Stimulated activated CD4-positive, alpha-beta T cell treated with anti-CD3 and anti-CD28 coated beads, Interleukin-1b, Interleukin-23, amount 100 ng/mL, for 48 hours (primary cell): ENCODE measurements at regions not wholly inside any gene's neighbourhood (a gene's known extent, or its start where the extent isn't known, plus 50 kb on each side); places are given as distances from the start of the nearest gene placed in this dataset.
"Not testable (repeated sequence)": the region's sequence is repeated elsewhere in the genome, so short reads cannot be mapped to it uniquely, and the experiment has no call there.

Source experiments
- DNase-seq: peaks from one replicate; pipeline ENCODE4 v3.0.0-alpha.2; 2020

DNA sequence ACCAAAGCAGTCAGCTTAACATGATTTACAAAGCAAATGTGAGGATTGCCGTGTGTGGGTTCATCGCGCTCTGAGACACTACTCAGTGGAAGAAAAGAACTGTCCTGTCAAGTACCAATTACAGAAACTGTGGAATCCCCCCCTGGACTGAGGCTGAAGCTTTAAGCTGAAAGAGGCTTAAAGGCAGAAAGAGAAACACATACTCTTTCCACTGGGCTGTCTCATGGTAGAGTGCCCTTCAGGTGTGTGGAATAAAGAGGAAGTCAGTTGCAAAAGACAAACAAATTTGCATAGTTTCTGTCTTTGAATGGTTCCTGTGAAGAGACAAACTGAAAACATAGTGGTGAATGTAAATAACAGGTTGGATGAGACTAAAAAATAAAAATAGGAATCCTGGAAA lies 560.4 kb upstream of the SYNCRIP start:
- DNase-seq = no peak

DNA sequence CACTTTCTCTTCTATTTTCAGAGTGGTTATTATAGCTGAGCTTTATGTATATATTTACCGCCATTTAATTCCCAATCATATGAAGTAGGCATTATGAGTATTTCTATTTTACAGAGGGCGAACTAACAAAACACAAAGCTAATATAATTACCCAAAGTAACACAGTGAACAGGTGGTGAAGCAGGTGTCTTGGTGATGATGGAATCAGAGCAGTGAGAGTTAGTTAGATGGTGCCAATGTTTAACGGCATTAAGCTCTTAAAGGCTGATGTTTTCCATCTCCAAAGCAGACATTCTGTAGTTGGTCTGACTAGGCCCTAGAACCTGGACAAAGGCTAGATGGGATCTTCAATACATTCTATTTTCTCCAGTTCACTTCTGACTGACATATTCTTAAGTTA lies 551.1 kb upstream of the SYNCRIP start:
- DNase-seq = no peak

DNA sequence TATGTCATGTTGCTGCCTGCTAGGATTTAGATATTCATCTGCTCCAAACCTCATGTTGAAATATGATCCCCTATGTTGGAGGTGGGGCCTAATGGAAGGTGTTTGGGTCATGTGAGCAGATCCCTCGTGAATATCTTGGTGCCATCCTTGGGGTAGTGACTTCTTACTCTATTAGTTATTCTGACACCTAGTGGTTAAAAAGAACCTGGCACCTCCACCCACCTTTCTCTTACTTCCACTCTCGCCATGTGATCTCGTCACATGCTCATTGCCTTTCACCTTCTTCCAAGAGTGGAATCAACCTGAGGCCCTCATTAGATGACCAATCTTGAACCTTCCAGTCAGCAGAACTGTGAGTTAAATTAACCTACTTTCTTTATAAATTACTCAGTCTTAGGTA lies 549.4 kb upstream of the SYNCRIP start:
- DNase-seq = no peak

DNA sequence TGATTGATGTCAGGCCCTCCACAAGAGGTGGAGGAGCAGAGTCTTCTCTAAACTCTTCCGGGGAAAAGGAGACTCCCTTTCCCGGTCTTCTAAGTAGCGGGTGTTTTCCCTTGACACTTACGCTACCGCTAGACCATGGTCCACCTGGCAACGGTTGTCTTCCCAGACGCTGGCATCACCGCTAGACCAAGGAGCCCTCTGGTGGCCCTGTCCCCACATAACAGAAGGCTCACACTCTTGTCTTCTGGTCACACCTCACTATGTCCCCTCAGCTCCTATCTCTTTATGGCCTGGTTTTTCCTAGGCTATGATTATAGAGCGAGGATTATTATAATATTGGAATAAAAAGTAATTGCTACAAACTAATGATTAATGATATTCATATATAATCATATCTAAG lies 532.5 kb upstream of the SYNCRIP start:
- not testable (repeated sequence) for DNase-seq

DNA sequence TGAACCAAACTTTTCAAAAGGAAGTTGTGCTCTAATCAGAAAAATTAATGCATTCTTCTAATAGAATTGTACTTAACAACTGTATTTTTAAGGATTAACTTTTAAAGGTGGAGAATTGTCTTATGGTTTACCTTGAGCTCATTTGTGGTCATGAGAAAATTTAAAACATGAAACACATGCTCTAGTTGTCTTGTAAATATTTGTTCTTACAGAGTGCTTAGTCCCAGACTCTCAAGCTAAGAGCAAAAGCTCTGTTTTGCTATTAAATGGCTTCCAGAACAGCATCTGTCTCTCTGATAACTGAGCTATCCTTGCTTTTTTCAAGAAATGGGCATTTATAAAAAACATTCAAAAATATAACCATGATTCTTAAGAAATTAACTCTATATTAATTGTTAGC lies 512.2 kb upstream of the SYNCRIP start:
- no peak for DNase-seq

DNA sequence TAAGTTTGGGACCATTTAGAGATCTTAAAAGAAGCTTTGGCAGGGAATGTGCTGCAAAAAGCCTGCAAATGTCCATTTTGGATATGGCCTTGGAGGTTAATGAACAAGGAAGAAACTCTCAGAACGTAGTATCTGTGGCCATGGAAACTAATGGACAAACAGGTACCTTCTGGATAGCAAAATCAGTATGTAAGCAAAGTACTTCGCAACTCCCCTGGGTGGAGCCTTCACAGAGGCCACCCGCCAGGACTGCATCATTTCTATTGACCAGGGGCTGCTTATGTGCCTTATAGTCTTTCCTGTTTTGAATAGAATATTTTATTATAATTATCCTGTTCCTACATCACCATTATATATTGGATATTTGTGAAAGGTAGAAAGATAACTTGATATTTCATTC lies 510.8 kb upstream of the SYNCRIP start:
- no peak for DNase-seq

DNA sequence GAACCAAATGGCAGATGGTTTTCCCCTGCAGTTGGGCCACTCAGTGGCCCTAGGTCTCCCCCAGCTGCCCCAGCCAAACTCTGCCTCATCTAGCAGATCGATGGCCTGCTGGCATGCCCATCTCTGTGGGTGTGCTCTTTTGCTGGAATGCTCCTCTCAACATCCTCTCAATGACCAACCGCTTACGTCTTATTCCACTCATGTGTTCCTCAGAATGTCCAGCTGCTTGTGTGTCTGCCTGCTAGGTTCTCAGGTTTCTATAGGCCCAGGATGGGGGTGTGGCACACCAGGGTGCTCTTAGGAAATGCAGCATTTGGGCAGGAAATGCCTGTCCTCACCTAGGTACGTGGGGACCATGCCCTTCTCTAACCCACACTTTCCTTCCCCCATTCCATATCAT lies 509.9 kb upstream of the SYNCRIP start:
- no peak for DNase-seq

DNA sequence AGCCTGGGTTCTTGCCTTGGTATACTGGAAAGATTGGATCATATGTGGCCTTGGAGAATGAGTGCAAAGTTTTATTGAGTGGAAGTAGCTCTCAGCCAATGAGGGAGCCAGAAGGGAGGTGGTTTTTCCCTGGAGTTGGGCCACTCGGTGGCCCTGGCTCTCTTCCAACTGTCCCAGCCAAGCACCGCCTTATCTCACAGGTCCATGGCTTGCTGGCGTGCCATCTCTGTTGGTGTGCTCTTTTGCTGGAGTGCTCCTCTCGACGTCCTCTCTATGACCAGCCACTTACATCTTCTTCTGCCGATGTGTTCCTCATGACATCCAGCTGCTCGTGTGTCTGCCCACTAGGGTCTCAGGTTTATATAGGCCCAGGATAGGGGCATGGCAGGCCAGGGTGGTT lies 505.9 kb upstream of the SYNCRIP start:
- no peak for DNase-seq

DNA sequence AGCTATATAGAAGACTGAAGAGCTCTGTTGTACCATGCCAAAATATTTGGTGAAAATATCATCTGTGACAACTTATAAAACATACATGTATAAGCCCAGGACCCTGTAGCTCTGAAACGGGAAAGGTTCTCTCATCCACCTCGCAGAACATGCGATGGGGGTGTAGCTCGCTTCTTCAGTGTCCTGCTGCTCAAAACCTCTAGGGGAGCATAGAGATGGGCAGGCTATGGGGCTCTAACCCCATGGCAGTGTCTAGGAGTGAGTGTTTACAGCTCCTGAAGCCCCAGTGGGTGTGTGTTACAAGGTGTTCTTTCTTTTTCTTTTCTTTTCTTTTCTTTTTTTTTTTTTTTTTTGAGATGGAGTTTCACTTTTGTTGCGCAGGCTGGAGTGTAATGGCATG lies 505.2 kb upstream of the SYNCRIP start:
- no peak for DNase-seq

DNA sequence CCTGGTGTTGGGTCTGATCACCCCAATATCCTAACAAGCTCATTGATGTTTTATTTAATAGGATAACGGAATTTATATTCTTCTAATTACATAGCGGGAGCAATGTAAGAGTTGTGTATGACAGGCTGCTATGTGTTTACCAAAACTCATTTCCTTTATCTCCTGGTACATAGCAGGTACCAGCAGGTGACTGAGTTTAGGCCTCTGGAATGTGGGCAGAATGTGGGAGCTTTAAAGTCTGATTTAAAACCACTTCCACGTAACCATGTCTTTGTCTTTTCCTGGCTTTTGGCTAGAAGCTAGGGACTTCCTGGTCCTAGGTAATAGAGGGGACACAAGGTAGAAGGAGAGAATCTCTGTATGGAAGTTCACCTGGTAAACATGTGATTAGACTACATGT lies 504.6 kb upstream of the SYNCRIP start:
- DNase-seq = no peak

DNA sequence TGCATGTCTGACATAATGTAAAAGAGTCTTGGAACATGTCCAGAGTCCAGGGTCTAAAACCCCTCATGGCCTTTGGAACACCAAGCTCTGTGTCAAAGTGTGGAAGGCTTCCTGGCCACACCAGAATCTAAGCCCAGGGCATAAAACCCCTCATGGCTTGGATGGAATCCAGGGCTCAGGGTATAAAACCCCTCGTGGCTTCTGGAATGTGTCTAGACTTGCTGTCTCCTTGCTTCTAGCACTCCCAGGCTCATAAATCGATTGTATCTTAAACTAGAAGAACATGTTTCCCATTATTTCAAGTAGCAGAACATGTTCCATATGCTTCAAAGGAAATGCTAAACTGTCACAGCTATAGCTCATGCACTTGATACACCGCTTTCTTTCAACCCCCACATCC lies 504.1 kb upstream of the SYNCRIP start:
- not testable (repeated sequence) for DNase-seq

DNA sequence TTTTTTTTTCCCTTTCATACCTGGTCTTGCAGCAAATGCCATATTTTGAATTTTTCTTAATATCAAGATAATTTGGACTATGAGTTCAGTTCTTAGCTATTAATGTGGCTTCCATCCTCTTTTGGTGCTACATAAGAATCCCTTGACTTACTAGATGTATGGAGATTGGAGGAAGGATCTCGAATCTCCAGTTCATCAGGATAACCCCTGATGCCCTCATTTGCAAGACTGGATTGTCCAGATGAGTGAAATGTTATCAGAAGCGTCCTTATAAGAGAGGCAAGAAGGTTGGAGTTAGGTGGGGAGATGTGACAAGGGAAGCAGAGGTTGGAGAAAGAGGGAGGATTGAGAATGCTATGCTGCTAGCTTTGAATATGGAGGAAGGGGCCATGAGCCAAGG lies 499.6 kb upstream of the SYNCRIP start:
- DNase-seq = no peak

DNA sequence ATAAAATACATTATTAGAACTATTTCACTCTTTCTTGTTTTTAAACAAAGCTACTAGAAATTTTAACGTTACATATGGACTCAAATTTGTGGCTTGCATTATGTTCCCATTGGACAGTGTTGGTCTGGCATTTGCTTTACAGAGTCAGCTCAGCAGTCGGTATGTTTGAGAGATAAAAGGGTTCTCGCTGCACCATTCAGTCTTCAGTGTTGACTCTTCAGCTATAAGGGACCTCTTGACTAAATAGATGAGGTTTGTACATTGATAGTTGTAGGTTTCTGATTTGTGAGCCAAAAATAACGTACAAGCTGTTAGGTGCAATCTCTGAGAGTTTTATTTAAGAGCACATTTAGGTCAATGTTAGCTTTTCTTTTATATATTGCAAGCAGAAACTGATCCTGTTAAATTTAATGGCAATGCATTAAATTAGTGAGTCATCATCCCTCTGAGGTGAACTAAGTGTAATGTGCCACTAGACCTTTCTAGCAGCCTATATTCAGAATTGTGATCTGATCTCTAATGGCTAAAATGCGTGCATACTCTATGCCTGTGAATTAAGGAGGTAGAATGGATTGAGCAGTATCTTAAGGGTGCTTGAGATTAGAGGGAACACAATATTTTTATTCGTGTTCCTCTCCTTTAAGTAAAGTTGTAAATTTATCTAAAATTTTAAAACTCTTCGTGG lies 485.6 kb upstream of the SYNCRIP start:
- DNase-seq = no peak

DNA sequence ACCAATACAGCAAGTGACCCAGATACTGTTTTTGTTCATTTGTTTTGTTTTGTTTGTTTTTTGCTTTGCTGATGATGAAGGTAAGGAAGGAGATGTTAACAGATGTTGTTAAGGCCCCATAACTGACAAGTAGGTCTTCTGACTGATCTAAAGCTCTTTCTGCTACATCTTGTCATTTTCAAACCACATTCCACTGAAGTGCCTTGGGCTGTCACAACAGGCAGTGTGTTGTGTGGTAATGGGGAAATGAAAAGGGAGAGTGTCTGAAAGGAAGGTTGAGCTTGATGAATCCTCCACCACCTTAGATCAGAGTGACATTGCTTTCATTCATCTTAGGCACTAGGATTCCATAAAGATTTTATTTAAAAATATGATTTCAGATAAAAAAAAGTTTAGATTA lies 479.4 kb upstream of the SYNCRIP start:
- DNase-seq = no peak

DNA sequence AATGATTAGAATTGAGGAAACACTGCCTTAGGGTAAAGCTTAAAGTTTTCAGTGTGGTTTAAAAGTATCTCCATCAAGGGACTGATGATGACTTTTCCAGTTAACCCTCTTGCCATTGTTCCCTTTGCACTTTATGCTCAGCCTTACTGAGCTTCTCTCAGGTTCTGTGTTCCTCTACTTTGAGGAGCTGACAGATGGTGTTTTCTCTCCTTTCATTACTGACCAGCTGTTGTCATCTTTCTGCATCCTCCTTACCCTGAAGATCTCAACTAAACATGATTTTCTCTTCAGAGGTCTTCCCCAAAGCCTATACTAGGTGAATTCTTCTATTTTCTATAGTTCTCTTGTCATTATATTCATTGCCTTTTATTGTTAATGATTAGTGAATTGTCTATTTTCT lies 475.6 kb upstream of the SYNCRIP start:
- DNase-seq = no peak

DNA sequence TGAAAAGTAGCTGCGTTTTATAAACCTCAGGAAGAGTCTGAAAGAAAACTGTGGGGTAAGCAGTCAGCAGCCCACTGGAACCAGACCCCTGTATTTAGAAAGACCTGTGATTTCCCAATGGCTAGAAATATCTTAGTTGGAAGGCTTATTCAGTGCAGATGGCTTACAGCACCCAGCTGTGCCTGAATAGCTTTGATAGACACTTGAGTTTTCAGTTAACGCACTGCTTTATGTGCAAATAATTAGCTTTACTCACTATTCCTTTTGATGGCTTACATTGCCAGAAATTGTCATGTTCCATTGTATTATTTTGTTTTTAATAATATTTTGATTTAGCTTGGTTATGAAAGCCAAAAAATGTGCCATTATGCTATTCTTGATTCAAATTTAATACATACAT lies 465.3 kb upstream of the SYNCRIP start:
- DNase-seq = no peak

DNA sequence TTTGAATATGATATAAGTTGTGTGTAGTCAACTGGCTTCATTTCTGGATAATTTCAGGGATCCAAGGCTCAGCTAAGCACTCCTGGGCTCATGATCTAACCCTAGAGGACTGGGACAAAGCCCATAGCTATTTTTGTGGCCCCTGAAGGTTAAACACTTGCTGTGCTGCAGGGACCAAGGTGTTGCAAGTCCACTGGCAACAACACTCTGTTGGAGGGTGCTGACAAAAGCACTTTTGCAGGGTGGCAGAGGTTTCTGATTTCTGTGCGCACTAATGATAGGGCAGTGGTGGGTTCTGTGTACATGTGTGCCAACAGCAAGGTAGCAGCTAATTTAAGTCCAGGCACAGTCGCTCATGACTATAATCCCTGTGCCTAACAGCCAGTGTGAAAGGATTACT lies 445.3 kb upstream of the SYNCRIP start:
- no peak for DNase-seq

DNA sequence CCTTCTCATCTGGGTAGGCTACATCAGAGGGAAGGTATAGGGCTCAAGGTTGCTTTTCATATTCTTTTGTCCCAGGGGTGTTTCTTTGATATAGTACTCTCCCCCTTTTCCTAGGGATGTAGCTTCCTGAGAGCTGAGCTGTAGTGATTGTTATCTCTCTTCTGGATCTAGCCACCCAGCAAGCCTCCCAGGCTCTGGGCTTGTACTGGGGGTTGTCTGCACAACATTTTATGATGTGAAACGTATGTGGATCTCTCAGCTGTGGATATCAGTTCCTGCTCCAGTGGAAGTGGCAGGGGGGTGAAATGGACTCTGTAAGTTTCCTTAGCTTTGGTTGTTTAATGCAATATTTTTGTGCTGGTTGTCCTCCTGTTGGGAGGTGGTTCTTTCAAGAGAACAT lies 437.3 kb upstream of the SYNCRIP start:
- no peak for DNase-seq

DNA sequence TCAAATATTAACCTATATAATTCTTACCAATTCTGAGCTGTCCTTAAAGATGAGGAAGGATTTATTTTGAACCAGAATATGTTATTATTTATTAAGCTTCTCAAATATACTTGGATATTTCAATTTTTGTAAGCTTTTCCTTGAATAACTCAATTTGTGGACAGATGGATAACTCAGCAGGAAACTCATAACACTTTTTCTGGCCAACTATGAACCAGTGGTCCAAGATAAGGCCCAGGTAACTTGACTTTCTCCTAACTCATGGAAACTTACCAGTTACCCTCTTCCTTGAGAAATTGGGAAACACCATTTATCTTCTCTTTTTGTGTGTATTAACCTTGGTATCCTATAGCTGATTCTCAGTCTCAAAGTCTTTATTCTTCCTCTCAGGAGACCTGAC lies 427.5 kb upstream of the SYNCRIP start:
- no peak for DNase-seq

DNA sequence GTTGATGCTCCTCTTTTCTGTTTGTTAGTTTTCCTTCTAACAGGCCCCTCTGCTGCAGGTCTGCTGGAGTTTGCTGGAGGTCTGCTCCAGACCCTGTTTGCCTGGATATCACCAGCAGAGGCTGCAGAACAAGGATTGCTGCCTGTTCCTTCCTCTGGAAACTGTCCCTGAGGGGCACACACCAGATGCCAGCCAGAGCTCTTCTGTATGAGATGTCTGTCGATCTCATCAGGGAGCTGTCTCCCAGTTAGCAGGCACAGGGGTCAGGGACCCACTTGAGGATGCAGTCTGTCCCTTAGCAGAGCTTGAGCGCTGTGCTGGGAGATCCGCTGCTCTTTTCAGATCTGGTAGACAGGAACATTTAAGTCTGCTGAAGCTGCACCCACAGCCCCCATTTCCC lies 422.3 kb upstream of the SYNCRIP start:
- DNase-seq = not testable (repeated sequence)

DNA sequence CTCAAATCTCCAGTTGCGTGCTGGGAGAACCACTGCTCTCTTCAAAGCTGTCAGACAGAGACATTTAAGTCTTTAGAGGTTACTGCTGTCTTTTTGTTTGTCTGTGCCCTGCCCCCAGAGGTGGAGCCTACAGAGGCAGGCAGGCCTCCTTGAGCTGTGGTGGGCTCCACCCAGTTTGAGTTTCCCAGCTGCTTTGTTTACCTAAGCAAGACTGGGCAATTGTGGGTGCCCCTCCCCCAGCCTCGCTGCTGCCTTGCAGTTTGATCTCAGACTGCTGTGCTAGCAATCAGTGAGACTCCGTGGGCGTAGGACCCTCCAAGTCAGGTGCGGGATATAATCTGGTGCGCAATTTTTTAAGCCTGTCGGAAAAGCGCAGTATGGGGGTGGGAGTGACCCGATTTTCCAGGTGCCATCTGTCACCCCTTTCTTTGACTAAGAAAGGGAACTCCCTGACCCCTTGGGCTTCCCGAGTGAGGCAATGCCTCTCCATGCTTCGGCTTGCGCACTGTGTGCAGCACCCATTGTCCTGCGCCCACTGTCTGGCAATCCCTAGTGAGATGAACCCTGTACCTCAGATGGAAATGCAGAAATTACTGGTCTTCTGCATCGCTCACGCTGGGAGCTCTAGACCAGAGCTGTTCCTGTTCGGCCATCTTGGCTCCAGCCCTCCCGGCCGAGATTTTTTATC lies 414.8 kb upstream of the SYNCRIP start:
- DNase-seq = not testable (repeated sequence)

DNA sequence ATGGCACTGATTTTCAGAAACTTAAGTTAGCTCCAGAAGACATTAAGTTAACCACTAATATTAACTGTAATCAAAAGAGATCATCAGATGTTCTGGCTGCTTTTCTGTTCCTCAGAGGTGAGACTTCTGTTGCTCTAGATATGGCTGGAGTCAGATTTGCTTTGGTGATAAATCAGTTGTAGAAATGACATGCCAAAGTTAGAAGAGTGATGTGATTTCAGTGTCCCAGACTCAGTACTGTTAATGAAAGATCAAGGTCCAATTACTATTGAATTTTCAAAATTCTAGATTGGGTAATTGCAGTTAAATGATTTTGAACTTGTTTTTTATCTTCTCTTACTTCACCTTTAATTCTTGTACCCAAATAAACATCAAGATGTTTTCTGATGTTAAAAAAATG lies 402.4 kb upstream of the SYNCRIP start:
- no peak for DNase-seq

DNA sequence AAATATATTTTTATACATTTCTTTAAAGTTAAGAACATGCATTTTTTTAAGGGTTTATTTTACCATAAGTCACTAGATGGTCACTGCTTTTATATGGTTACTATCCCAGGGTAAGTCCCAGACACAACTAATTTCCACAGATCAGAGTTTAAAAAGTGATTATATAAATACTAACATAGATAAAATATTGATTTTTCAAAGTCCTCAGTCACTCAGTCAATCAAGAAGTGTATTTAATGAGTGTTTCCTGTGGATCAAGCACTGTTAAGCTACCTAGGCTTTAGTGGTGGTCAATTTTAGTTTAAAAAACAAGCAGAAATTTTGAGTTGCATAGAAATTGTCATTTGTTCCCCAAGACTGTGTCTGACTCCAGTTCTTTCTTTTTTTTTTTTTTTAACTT lies 399.5 kb upstream of the SYNCRIP start:
- DNase-seq = no peak

DNA sequence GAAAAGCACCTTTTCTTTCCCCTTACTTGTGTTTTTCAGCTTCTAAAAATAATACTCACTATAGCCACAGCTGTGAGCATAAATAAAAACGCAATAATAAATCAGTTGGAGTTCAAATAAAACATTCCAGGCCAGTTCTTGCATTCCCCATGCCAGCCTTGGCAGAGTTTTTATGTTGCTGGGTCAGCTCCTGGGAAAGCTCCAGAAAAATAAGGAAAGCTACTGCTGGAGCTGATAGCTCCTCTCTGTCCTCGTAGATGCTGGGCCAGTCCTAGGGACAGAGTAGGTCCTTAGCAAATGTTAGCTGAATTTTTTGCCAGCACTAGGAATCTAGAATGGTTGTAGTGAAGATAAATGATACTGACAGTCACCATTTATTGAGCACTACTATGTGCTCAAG lies 389.0 kb upstream of the SYNCRIP start:
- no peak for DNase-seq

DNA sequence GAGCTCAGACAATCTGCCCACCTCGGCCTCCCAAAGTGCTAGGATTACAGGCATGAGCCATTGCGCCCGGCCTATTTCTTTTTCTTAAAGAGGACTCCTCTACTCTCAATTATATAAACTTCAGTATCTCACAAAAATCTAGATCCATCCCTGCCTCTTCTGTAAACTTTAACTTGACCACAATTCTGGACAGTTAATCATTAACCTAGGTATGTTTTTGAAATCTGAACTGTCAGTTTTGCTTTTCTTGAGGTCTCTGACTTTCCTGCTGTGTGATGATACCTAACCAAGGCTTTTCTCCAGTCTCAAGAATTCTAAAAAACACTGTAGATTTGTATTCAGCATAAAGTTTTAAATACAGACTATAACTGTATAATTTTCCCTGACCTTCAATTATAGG lies 388.2 kb upstream of the SYNCRIP start:
- no peak for DNase-seq
